SIG-M5 treated with dmso at 0.1 percent for 504 hours (cell line): ENCODE measurements at regions not wholly inside any gene's neighbourhood (a gene's known extent, or its start where the extent isn't known, plus 50 kb on each side); places are given as distances from the start of the nearest gene placed in this dataset.

Experiments used
- DNase-seq: peaks from one replicate; lab custom pipeline; 2025; ENCODE audit not compliant: unreplicated experiment; lab: John Stamatoyannopoulos, UW

- no peak for DNase-seq
Observed at GRCh38 chr15:46496491-46497115, 861.8 kb downstream of the SQOR start.

DNA sequence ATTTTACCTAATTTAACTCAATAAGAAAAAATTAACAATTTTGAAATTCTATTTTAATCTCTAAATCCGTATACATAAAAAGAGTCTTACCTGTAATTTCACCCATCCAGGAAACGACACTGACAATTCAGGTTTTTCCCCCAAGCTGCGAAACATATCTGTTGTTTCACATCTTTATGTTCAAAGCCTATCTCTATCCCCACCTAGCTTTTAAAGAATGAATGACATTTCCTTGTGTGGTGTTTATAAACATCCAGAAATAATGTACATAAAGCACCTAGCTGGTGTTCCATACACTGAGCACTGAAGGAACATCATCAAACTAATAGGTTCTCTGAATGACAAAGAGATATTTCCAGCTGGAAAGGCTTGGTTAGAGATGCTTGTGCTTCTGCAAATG is 867.8 kb downstream of the SQOR start:
- DNase-seq, result no peak

- no peak for DNase-seq
Observed at GRCh38 chr15:46518381-46518780, 883.6 kb downstream of the SQOR start.

- DNase-seq, result no peak
Observed at GRCh38 chr15:46523701-46524100, 888.9 kb downstream of the SQOR start.

- DNase-seq, result no peak
Observed at GRCh38 chr15:46525984-46526725, 891.3 kb downstream of the SQOR start.

- DNase-seq, result no peak
Observed at GRCh38 chr15:46526726-46527110, 891.9 kb downstream of the SQOR start.

DNA sequence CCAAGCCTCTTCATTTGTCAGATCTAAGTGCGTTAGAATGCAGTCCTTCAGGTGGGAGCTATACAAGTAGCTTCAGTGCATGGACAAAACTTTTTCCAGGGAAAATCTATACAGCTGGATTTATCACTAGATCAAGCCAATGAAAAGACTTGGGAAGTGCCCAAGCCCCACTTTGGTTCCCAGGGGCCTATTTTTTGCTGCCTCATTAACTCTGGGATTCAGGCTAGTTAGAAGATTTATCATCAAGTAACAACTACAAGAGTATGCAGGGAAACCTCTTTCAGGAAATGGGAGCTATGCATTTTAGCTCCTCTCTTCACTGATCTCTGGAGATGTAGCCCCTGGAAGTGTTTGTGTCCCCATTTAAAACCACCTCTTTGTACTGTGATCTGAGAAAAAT is 908.8 kb downstream of the SQOR start:
- DNase-seq, result no peak

DNA sequence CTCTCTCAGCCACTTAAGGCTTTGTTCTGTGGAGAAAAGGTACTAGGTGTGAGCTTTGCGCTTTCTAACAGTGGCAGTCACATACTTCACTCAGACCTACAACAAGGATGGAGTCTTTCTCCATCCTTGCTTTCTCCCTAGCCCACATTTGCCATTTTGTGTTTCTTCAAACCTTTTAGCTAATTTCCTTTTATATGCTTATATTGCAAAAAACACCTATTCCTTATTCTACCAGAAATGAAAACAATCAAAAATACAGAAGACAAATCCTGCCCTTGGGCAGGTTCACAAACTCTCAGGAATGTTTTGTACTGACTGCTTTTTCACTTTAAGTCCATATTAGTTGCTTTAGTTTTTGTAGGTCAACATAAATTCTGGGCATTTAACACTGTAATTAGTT is 914.2 kb downstream of the SQOR start:
- no peak for DNase-seq

DNA sequence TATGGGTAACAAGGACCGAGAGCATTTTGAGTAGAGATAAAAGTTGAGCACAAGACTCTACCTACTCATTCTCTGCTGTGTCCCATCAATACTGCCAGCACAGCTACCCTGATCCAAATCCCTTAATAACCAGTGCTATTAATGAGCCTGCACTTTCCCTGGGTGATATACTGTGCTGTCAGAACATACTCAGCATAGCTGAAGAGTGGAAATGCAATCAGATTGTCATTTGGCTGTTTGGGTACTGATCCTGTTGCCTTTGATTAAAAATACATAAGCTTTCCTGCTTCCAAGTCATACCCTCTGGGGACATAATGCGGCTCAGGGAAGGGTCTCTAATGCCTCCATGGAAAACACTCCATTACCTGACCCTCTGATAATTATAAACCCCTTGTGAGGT is 917.5 kb downstream of the SQOR start:
- no peak for DNase-seq

- no peak for DNase-seq
Observed at GRCh38 chr15:46555547-46555946, 920.7 kb downstream of the SQOR start.

DNA sequence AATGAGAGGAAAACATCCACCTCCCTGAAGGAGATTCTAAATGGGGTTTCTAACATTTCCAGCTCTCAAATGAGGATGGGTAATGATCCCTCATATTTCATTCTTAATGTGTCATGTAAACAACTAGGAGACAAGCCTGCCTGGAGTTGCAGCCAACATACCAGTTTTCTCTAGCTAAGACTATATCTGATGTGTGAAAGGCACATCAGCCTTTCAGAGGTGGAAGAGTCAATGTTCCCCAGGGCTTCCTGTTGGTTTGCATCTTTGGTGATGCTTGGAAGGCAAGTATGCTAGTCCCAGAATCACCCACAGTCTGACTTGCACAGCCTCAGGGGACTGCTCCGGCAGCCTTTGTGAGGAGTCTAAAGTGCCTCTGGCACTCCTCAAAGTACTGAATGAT is 921.2 kb downstream of the SQOR start:
- no peak for DNase-seq

DNA sequence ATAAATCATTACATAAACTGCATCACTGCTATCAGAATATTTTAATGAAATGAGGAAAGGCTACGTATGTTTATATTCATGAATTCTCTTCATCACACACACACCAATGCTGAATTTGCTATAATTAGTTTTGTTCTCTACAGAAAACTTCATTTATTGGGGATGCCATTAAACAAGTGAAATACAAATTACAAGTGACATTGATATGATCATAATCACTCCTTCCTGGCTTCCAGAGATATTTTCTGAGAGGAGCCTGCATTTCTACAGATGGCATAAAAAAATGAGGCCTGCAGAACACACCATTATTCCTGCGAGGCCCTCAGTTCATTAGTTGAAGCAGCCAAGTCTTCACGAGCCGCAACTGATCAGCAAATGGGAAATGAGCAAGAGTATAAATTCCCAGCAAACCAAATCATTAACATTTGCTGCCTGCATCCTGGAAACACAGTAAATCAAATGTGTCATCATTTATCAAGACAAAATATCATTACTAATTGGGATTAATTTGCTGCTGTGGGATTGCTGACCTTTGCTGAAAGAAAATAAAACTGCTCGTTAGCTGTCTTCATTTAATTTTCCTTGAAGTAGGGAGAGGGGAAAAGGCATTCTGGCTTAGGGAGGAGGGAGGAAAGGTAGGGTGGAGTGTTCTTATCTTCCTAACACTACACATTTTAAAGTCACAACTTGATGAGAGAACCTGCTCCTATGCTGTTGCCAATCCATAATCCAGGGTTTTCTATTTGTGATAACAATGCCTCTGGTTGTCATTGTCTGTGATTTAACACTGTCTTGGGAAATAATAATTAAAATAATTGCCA is 921.9 kb downstream of the SQOR start:
- DNase-seq, result no peak

GRCh38 chr15:46567968-46568367 is 933.1 kb downstream of the SQOR start:
- no peak for DNase-seq

DNA sequence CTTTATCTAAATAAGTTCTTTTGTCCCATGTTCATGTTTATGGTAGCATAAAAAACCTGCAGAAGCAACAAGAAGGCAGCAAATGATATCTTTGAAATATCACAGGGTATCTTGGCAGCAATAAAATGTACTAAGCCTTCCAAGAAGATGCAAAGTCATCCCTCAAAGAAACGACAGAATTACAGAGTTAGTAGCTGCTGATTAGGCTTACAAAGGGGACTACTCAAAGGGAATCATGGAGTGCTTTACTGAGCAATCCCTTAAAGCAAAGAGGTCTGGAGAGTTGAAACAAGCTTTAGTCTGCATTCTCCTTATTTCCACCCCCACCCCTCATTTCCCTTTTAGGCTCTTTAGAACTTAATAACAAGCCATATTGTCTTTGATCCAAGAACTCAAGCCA is 935.0 kb downstream of the SQOR start:
- DNase-seq, result no peak

DNA sequence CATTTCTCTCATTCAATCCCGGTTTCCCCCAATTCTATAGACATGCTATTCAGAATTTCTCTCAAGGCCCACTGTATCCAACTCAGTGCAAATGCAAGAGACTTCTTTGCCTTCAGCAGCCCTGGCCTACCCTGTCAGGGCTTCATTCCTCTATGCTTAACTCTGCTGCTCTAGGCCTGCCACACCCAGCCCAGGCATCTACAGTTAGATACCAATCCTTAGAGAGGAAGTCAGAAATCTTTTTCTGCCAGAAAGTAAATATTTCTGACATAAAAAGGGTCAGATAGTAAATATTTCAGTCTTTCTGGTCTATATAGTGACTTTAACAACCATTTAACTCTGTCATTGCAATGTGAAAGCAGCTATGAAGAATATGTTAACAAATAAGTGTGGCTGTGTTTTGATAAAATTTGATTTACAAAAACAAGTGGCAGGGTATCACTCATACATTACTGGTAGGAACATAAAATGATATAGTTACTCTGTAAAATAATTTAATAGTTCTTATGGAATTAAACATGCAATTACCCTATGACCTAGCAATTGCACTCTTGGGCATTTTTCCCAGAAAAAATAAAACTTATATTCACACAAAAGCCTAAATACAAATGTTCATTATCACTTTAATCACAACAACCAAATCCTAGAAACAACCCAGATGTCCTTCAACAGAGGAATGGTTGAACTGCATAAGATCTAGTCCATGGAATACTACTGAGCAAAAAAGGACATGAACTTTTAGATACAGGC is 942.0 kb downstream of the SQOR start:
- DNase-seq, result no peak

- DNase-seq, result no peak
Observed at GRCh38 chr15:46577767-46578166, 942.9 kb downstream of the SQOR start.

DNA sequence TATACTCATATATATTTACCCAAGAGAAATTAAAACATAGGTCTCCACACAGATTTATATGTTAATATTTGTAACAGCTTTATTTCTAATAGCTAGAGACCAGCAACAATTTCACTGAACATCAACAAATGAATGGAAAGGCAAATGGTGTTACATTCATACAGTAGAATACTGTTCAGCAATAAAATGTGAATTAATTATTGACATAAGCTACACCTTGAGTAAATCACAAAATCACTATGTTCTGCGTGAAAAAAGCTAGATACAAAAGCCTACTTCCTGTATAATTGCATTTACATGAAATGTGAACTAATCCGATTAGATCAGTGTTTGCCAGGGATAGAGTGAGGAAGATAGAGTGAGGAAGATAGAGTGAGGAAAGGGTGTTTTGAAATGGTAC is 945.7 kb downstream of the SQOR start:
- no peak for DNase-seq

- no peak for DNase-seq
Observed at GRCh38 chr15:46580924-46581323, 946.1 kb downstream of the SQOR start.

GRCh38 chr15:46589088-46589487 is 954.3 kb downstream of the SQOR start:
- no peak for DNase-seq

DNA sequence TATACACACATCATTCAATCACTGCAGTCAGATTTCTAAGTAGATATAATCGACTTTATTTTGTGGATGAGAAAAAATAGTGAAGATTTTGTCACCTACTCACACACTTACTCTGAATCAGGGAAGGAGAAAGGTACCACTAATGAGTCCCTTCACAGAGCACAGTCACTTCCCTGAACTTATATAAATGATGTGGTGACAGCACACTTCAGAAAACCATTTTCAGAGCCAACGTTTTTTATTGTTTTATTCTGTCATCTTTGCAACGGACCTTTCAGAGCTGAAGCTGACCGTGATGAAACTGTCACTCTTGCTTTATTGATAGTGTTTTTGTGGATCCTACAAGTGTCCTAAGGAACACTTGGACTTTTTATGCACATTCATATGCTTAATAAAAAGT is 956.6 kb downstream of the SQOR start:
- no peak for DNase-seq

- DNase-seq, result no peak
Observed at GRCh38 chr15:46595016-46595415, 960.2 kb downstream of the SQOR start.
